HG02588 (cell line): ENCODE measurements at regions not wholly inside any gene's neighbourhood (a gene's known extent, or its start where the extent isn't known, plus 50 kb on each side); places are given as distances from the start of the nearest gene placed in this dataset.
A peak's percentile ranks its signal among the peaks of the same experiment; 100 is the strongest.
"Not testable (repeated sequence)": the region's sequence is repeated elsewhere in the genome, so short reads cannot be mapped to it uniquely, and the experiment has no call there.

Experiments
- ATAC-seq: cut with Tn5 transposase; IDR thresholded peaks from one replicate; pipeline ENCODE4 v1.9.1; 2021; ENCODE audit warnings: mild to moderate bottlenecking, moderate library complexity; ENCODE audit not compliant: unreplicated experiment

GRCh38 chr14:106518054-106518943 is 991.9 kb downstream of the TMEM121 start:
- no peak for ATAC-seq

- not testable (repeated sequence) for ATAC-seq
Observed at GRCh38 chr14:106522118-106522517, 995.7 kb downstream of the TMEM121 start.

GRCh38 chr14:106522990-106523389 is 996.6 kb downstream of the TMEM121 start:
- no peak for ATAC-seq

GRCh38 chr14:106528717-106529116 is 1002.3 kb downstream of the TMEM121 start:
- no peak for ATAC-seq

GRCh38 chr14:106530031-106530422 is 1003.6 kb downstream of the TMEM121 start:
- ATAC-seq = no peak

- ATAC-seq = peak; percentile 83
Observed at GRCh38 chr14:106530423-106531107, 1004.2 kb downstream of the TMEM121 start.

- not testable (repeated sequence) for ATAC-seq
Observed at GRCh38 chr14:106537597-106537996, 1011.2 kb downstream of the TMEM121 start.

GRCh38 chr14:106538201-106538600 is 1011.8 kb downstream of the TMEM121 start:
- no peak for ATAC-seq

- ATAC-seq = no peak
Observed at GRCh38 chr14:106547735-106548434, 1021.5 kb downstream of the TMEM121 start.

GRCh38 chr14:106549064-106549463 is 1022.7 kb downstream of the TMEM121 start:
- ATAC-seq = no peak

GRCh38 chr14:106551265-106551664 is 1024.9 kb downstream of the TMEM121 start:
- ATAC-seq = no peak

- not testable (repeated sequence) for ATAC-seq
Observed at GRCh38 chr14:106556211-106556610, 1029.8 kb downstream of the TMEM121 start.

GRCh38 chr14:106556665-106557289 is 1030.4 kb downstream of the TMEM121 start:
- no peak for ATAC-seq

- ATAC-seq = no peak
Observed at GRCh38 chr14:106562451-106562850, 1036.1 kb downstream of the TMEM121 start.

- ATAC-seq = no peak
Observed at GRCh38 chr14:106564058-106564643, 1037.8 kb downstream of the TMEM121 start.

GRCh38 chr14:106578481-106578880 is 1052.1 kb downstream of the TMEM121 start:
- ATAC-seq = no peak

- ATAC-seq = no peak
Observed at GRCh38 chr14:106579084-106579483, 1052.7 kb downstream of the TMEM121 start.

GRCh38 chr14:106585692-106586091 is 1059.3 kb downstream of the TMEM121 start:
- ATAC-seq = no peak

GRCh38 chr14:106586098-106586704 is 1059.8 kb downstream of the TMEM121 start:
- ATAC-seq = no peak

GRCh38 chr14:106591539-106591938 is 1065.2 kb downstream of the TMEM121 start:
- ATAC-seq = not testable (repeated sequence)
